HEK293T (cell line): ENCODE measurements at regions not wholly inside any gene's neighbourhood (a gene's known extent, or its start where the extent isn't known, plus 50 kb on each side); places are given as distances from the start of the nearest gene placed in this dataset.

Source experiments
- BHLHE40 ChIP-seq: fragments of 450-650 bp; IDR thresholded peaks from 2 replicates; pipeline ENCODE4 v1.6.1; 2016; ENCODE audit warnings: mild to moderate bottlenecking, moderate library complexity, borderline replicate concordance
- ELF4 ChIP-seq: fragments of 450-650 bp; IDR thresholded peaks from 2 replicates; pipeline ENCODE4 v1.6.1; 2017; ENCODE audit warnings: antibody characterized with exemption
- FOXM1 ChIP-seq: fragments of 450-650 bp; IDR thresholded peaks from 2 replicates; pipeline ENCODE4 v1.6.1; 2017; ENCODE audit warnings: mild to moderate bottlenecking, borderline replicate concordance
- HDGF ChIP-seq: fragments of 450-650 bp; IDR thresholded peaks from 2 replicates; pipeline ENCODE4 v1.6.1; 2017; ENCODE audit warnings: antibody characterized with exemption, borderline replicate concordance
- L3MBTL2 ChIP-seq: fragments of 450-650 bp; conservative IDR thresholded peaks from 2 replicates; pipeline ENCODE4 v1.6.1; 2016; ENCODE audit warnings: mild to moderate bottlenecking
- PKNOX1 ChIP-seq: fragments of 450-650 bp; IDR thresholded peaks from 2 replicates; pipeline ENCODE4 v1.6.1; 2016
- SP1 ChIP-seq: fragments of 450-650 bp; IDR thresholded peaks from 2 replicates; pipeline ENCODE4 v1.6.1; 2017
- SUZ12 ChIP-seq: fragments of 450-650 bp; IDR thresholded peaks from 2 replicates; pipeline ENCODE4 v1.6.1; 2016; ENCODE audit warnings: mild to moderate bottlenecking
- TARDBP ChIP-seq: fragments of 450-650 bp; IDR thresholded peaks from 2 replicates; pipeline ENCODE4 v1.6.1; 2016

- TF ChIP-seq ELF4 (no peak), SP1 (no peak), L3MBTL2 (no peak), HDGF (no peak), SUZ12 (no peak), PKNOX1 (no peak), BHLHE40 (no peak), FOXM1 (no peak), TARDBP (no peak)
Measured at GRCh38 chr10:118873738-118874105, 119.0 kb upstream of the CACUL1 start.
